Spinal cord (tissue), 9 donors: ENCODE measurements at regions not wholly inside any gene's neighbourhood (a gene's known extent, or its start where the extent isn't known, plus 50 kb on each side); places are given as distances from the start of the nearest gene placed in this dataset.
"Not testable (repeated sequence)": the region's sequence is repeated elsewhere in the genome, so short reads cannot be mapped to it uniquely, and the experiment has no call there.

Experiments used
- DNase-seq, 6 donors: peaks; one replicate each; pipeline versions ENCODE4 v3.0.0 to v3.0.0-alpha.2; 2013 to 2015; ENCODE audit warnings: low spot score in 6 of 6, low read depth in 4 of 6
- H3K27ac ChIP-seq: one replicate; pipeline ENCODE4 v1.5.1; 2013; ENCODE audit warnings: low read depth, low read length, control low read depth
- H3K27me3 ChIP-seq: one replicate; pipeline ENCODE4 v1.6.1; 2013; ENCODE audit warnings: low read length; ENCODE audit not compliant: control insufficient read depth, insufficient read depth
- H3K36me3 ChIP-seq: one replicate; pipeline ENCODE4 v1.6.1; 2013; ENCODE audit warnings: low read length; ENCODE audit not compliant: control insufficient read depth, insufficient read depth
- H3K4me1 ChIP-seq: one replicate; pipeline ENCODE4 v1.6.1; 2013; ENCODE audit warnings: low read length; ENCODE audit not compliant: control insufficient read depth, insufficient read depth
- H3K4me3 ChIP-seq: one replicate; pipeline ENCODE4 v1.5.1; 2013; ENCODE audit warnings: low read depth, low read length, control low read depth
- H3K9me3 ChIP-seq: one replicate; pipeline ENCODE4 v1.6.1; 2013; ENCODE audit warnings: low read length; ENCODE audit not compliant: control insufficient read depth, insufficient read depth
- WGBS: methylation state at CpG from one replicate; pipeline ENCODE4 v1.1.5; 2013; ENCODE audit warnings: missing lambda C conversion rate; ENCODE audit not compliant: insufficient coverage; 5-methylcytosine and 5-hydroxymethylcytosine counted together
- donor health status: healthy.

GRCh38 chrX:136935533-136936182 is 55.1 kb upstream of the RBMX start:
- H3K27me3 ChIP-seq, H3K4me3 ChIP-seq, H3K36me3 ChIP-seq, H3K4me1 ChIP-seq, H3K9me3 ChIP-seq, H3K27ac ChIP-seq, DNase-seq: not testable (repeated sequence)
- 74% methylated on average over 12 of the region's 16 CpGs for WGBS

- 66% methylated on average over 3 of the region's 8 CpGs for WGBS
- H3K4me1 ChIP-seq, DNase-seq, H3K9me3 ChIP-seq, H3K4me3 ChIP-seq, H3K27me3 ChIP-seq, H3K36me3 ChIP-seq: not testable (repeated sequence)
- H3K27ac ChIP-seq = peak overlapping the region; percentile 7
These were observed 54.1 kb upstream of the RBMX start for GRCh38 chrX:136934652-136935051.

DNA sequence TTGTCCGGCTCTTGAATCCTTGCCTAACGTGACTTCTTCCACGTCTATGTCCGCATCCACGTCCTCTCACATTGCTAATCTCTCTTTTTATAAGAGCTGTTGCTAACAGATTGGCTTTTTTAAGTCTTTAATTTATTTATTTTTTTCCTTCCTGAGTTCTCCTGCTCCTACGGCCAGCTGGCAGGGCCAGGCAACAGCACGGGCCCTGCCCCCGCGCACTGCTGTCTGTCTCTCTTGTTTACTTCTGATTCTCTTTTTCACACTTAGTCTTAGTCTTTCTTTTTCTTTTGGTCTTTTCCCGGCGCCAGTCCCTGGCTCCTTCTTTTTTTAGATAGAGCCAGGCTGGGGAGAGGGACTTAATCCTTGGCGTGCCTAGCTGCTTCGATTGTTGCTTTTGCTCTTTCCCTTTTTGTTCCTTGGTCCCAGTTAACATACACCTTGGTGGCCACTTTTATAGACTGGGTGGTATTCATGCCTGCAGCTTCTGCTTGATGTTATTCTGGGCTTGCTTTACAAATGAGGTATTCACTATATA is 53.2 kb upstream of the RBMX start:
- Histone ChIP-seq H3K4me1 (no peaks in the 10 kb centered on the region), H3K27ac (no peak overlapping the region), H3K27me3 (no peaks in the 10 kb centered on the region), H3K4me3 (no peak overlapping the region), H3K36me3 (no peaks in the 10 kb centered on the region), H3K9me3 (no peaks in the 10 kb centered on the region)
- DNase-seq = peak in 1 of 6 donors; percentile 52
- 71% methylated on average over 2 of the region's 13 CpGs for WGBS

DNA sequence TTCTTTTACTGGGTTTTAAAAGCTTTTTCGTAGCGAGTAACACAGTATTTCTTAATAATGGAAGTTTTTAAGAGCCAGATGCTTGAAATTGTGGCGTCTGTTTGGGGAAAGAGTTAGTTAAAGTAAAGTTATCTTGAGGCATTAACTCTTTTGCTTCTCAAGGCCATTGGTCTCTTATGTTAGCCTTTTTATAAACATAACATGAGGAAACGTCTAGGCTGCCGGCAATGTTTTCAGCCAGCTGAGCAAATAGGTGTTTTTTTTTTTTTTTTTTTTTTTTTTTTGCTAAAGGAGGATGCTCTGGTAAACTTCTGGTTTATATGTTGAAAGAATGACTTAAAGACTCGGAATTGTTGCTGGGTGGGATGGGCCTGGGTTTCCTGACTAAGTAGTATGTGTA is 51.1 kb upstream of the RBMX start:
- no peaks in the 10 kb centered on the region for H3K27me3 ChIP-seq
- no peaks in the 10 kb centered on the region for H3K4me1 ChIP-seq
- DNase-seq = no peak
- no peak overlapping the region for H3K4me3 ChIP-seq
- H3K36me3 ChIP-seq = no peaks in the 10 kb centered on the region
- H3K27ac ChIP-seq = no peak overlapping the region
- no peaks in the 10 kb centered on the region for H3K9me3 ChIP-seq
- 73% methylated on average over 3 of the region's 6 CpGs for WGBS
